B cell (primary cell): ENCODE measurements at regions not wholly inside any gene's neighbourhood (a gene's known extent, or its start where the extent isn't known, plus 50 kb on each side); places are given as distances from the start of the nearest gene placed in this dataset.

Source experiments
- ATAC-seq: fragments of 200-7000 bp; cut with Tn5 transposase; one replicate; pipeline ENCODE4 v1.10.0; 2021; ENCODE audit warnings: low read depth, mild to moderate bottlenecking, moderate number of reproducible peaks, moderate library complexity
- CTCF ChIA-PET: fragments of 350-600 bp; sonication (Branson Sonifier 250); formaldehyde crosslinking; loops from one replicate; lab custom pipeline; 2021; ENCODE audit warnings: antibody characterized with exemption, inconsistent platforms; lab: Charles Lee
- POLR2A ChIA-PET: fragments of 350-600 bp; sonication (Branson Sonifier 250); formaldehyde crosslinking; loops from one replicate; lab custom pipeline; 2021; ENCODE audit warnings: antibody characterized with exemption; lab: Charles Lee
- DNase-seq: peaks from one replicate; pipeline ENCODE4 v3.0.0; 2013
- H2AFZ ChIP-seq: 2 replicates; pipeline ENCODE4 v1.6.1; 2012; ENCODE audit warnings: mild to moderate bottlenecking, low read depth, low read length; ENCODE audit not compliant: insufficient read depth, poor library complexity, severe bottlenecking
- H3K27ac ChIP-seq, 2 donors: 1 replicate in 1 of 2; 2 replicates in 1 of 2; pipeline ENCODE4 v1.5.1; 2012 to 2013; ENCODE audit warnings: low read length in 2 of 2, mild to moderate bottlenecking in 2 of 2, moderate library complexity in 1 of 2
- H3K27me3 ChIP-seq, 4 experiments: fragments of 200-600 bp in 1 of 4; sonication (generic) in 1 of 4; replicated peaks in 1 of 4; 1 replicate in 2 of 4; 2 replicates in 2 of 4; pipeline versions ENCODE4 v1.6.1 to v1.7.0; 2013 to 2016; ENCODE audit warnings: low read length in 3 of 4, mild to moderate bottlenecking in 2 of 4, mixed read lengths in 1 of 4, moderate library complexity in 1 of 4; ENCODE audit not compliant: insufficient read depth in 4 of 4, control insufficient read depth in 3 of 4; ENCODE audit errors: control extremely low read depth in 1 of 4
- H3K36me3 ChIP-seq, 2 experiments: replicated peaks in 1 of 2; 1 replicate in 1 of 2; 2 replicates in 1 of 2; pipeline versions ENCODE4 v1.6.1 to v1.7.1; 2013; ENCODE audit warnings: low read length in 1 of 2; ENCODE audit not compliant: insufficient read depth in 2 of 2, control insufficient read depth in 1 of 2; ENCODE audit errors: control extremely low read depth in 1 of 2, extremely low read depth in 1 of 2
- H3K4me1 ChIP-seq, 2 donors: fragments of 200-600 bp in 1 of 2; sonication (generic) in 1 of 2; 1 replicate in 1 of 2; 2 replicates in 1 of 2; pipeline versions ENCODE4 v1.5.1 to v1.6.1; 2013 to 2017; ENCODE audit warnings: low read length in 2 of 2; ENCODE audit not compliant: control insufficient read depth in 2 of 2, insufficient read depth in 2 of 2
- H3K4me2 ChIP-seq: replicated peaks from 2 replicates; pipeline ENCODE3; 2012; ENCODE audit warnings: mild to moderate bottlenecking, low read depth, low read length; ENCODE audit not compliant: poor library complexity, severe bottlenecking
- H3K4me3 ChIP-seq, 5 experiments: fragments of 200-600 bp in 1 of 5; sonication (generic) in 1 of 5; 1 replicate in 3 of 5; 2 replicates in 2 of 5; pipeline versions ENCODE4 v1.5.1 to v1.7.0; 2011 to 2016; ENCODE audit warnings: low read length in 4 of 5, mild to moderate bottlenecking in 4 of 5, low read depth in 2 of 5, control low read depth in 1 of 5, moderate library complexity in 1 of 5; ENCODE audit not compliant: insufficient read depth in 1 of 5; ENCODE audit errors: control extremely low read depth in 1 of 5, extremely low read depth in 1 of 5
- H3K79me2 ChIP-seq: fragments of 200-600 bp; sonication (generic); one replicate; pipeline ENCODE4 v1.6.0; 2016; ENCODE audit warnings: low read length; ENCODE audit not compliant: control insufficient read depth, insufficient read depth
- H3K9ac ChIP-seq: fragments of 200-600 bp; sonication (generic); 2 replicates; pipeline ENCODE4 v1.6.1; 2017; ENCODE audit warnings: mild to moderate bottlenecking, low read length, moderate library complexity
- H3K9me3 ChIP-seq, 3 donors: one replicate each; pipeline versions ENCODE4 v1.6.1 to v1.7.1; 2013; ENCODE audit warnings: low read length in 2 of 3; ENCODE audit not compliant: control insufficient read depth in 2 of 3, insufficient read depth in 1 of 3; ENCODE audit errors: control extremely low read depth in 1 of 3
- H4K20me1 ChIP-seq: 2 replicates; pipeline ENCODE4 v1.6.0; 2012; ENCODE audit warnings: mild to moderate bottlenecking, low read length; ENCODE audit not compliant: insufficient read depth, control insufficient read depth, poor library complexity, severe bottlenecking
- H3K27ac Mint-ChIP-seq: one replicate; pipeline ENCODE4 v1.8.0; 2021; ENCODE audit warnings: mixed read lengths
- H3K27me3 Mint-ChIP-seq: one replicate; pipeline ENCODE4 v1.8.0; 2021; ENCODE audit warnings: mixed read lengths
- H3K4me1 Mint-ChIP-seq: one replicate; pipeline ENCODE4 v1.8.0; 2021; ENCODE audit warnings: mixed read lengths
- H3K4me3 Mint-ChIP-seq: one replicate; pipeline ENCODE4 v1.8.0; 2021; ENCODE audit warnings: mixed read lengths
- H3K9me3 Mint-ChIP-seq: one replicate; pipeline ENCODE4 v1.8.0; 2022; ENCODE audit warnings: mixed read lengths; ENCODE audit not compliant: insufficient read depth
- EZH2 ChIP-seq: IDR thresholded peaks from 2 replicates; pipeline ENCODE4 v1.6.1; 2012; ENCODE audit warnings: borderline replicate concordance, low read depth, mild to moderate bottlenecking, moderate library complexity, low read length; ENCODE audit not compliant: insufficient read depth, poor library complexity, severe bottlenecking
- WGBS: methylation state at CpG from one replicate; pipeline ENCODE4 v1.1.5; 2013; ENCODE audit warnings: missing lambda C conversion rate; ENCODE audit not compliant: insufficient coverage; 5-methylcytosine and 5-hydroxymethylcytosine counted together
- intact Hi-C: fragments of 100-400 bp; cut with micrococcal nuclease; formaldehyde crosslinking; loops from one replicate; pipeline ENCODE4 v1.10.0; 2022
- TF ChIP-seq, protein P1 (sequence below): fragments of 200-600 bp; IDR thresholded peaks from one replicate; pipeline ENCODE4 v1.8.0; 2022; ENCODE audit warnings: antibody characterized with exemption, mild to moderate bottlenecking

DNA sequence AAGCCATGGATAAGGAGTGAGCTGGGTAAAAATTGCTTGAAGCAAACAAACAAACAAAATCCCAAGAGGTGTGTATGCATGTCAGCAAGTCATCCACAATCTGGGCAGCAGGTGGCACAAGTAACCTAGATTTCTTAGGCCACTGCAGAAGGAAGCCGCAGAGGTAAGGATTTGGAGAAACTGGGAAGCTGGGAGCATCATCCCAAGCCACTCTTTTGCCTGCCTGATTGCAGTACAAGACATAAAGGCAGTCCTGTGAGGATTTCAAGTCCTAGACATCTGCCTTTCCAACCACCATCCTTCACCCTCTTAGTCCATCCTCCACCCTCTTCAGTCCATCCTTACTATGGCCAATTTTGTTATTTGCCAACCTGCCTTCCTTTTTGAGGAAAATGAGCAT, 67.2 kb upstream of the BMAL1 start:
- Histone ChIP-seq H3K79me2 (no peaks in the 10 kb centered on the region), H3K9ac (no peak overlapping the region), H3K9me3 (no peaks in the 10 kb centered on the region), H2AFZ (no peak overlapping the region), H3K27me3 (peaks cover 0 to 5% (median 0%) of the 10 kb centered on the region in 4 experiments), H3K4me3 (no peak overlapping the region), H4K20me1 (no peaks in the 10 kb centered on the region), H3K4me2 (no peak overlapping the region), H3K36me3 (no peaks in the 10 kb centered on the region), H3K4me1 (peaks cover 0 to 5% of the 10 kb centered on the region in 2 donors), H3K27ac (no peak overlapping the region)
- Mint-ChIP-seq H3K27me3 (peaks cover 26% of the 10 kb centered on the region), H3K4me3 (no peak overlapping the region), H3K9me3 (no peaks in the 10 kb centered on the region), H3K27ac (no peak overlapping the region), H3K4me1 (peaks cover 13% of the 10 kb centered on the region)
- TF ChIP-seq EZH2, result no peak
- TF ChIP-seq, protein P1, sequence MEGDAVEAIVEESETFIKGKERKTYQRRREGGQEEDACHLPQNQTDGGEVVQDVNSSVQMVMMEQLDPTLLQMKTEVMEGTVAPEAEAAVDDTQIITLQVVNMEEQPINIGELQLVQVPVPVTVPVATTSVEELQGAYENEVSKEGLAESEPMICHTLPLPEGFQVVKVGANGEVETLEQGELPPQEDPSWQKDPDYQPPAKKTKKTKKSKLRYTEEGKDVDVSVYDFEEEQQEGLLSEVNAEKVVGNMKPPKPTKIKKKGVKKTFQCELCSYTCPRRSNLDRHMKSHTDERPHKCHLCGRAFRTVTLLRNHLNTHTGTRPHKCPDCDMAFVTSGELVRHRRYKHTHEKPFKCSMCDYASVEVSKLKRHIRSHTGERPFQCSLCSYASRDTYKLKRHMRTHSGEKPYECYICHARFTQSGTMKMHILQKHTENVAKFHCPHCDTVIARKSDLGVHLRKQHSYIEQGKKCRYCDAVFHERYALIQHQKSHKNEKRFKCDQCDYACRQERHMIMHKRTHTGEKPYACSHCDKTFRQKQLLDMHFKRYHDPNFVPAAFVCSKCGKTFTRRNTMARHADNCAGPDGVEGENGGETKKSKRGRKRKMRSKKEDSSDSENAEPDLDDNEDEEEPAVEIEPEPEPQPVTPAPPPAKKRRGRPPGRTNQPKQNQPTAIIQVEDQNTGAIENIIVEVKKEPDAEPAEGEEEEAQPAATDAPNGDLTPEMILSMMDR, result peak; percentile 24
- CTCF ChIA-PET, result interaction anchor here (0.7 to 2.7 kb wide), 7 partner anchors 27 to 209 kb away, joined by 3 to 14 read pairs (median 5); no protein-coding TSS in a partner anchor
- DNase-seq (peak; percentile 30), ATAC-seq (no peak)
- POLR2A ChIA-PET, result no interaction called here
- no CpG with 5 or more reads among the region's 1 CpG for WGBS
- intact Hi-C loops, result loop anchor here (1.0 to 2.0 kb wide), 3 partner anchors 124 to 174 kb away; no protein-coding TSS in a partner anchor

DNA sequence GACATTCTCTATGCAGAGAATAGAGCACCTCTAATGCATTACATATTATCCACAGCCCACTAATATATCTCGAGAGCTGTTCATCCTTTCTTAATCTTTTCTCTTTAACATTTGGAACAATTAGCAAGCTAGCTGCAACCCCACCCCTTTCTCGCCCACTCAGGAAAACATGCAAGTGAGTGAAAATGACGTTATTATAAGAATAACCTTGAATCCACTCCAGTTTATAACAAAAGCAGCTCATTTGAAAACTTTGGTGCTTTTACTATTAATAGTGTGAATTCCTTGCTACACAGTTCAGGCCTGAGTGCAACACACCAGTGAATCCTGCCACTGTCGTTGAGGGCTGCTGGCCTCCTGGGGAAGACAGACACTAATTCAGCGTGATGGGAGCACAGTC, 63.3 kb upstream of the BMAL1 start:
- ChIA-PET POLR2A (no interaction called here), CTCF (interaction anchor here (0.6 to 1.5 kb wide), 3 partner anchors 120 to 755 kb away, joined by 3 to 4 read pairs (median 3); no protein-coding TSS in a partner anchor)
- H3K27ac ChIP-seq, result no peak overlapping the region
- no peak overlapping the region for H3K4me3 ChIP-seq
- intact Hi-C loops, result no loop called here
- H4K20me1 ChIP-seq, result no peaks in the 10 kb centered on the region
- DNase-seq, result no peak
- ATAC-seq, result no peak
- H3K9ac ChIP-seq, result no peak overlapping the region
- H3K4me1 ChIP-seq, result no peaks in the 10 kb centered on the region
- Mint-ChIP-seq H3K27ac (no peak overlapping the region), H3K4me3 (no peak overlapping the region), H3K9me3 (no peaks in the 10 kb centered on the region), H3K27me3 (peaks cover 9% of the 10 kb centered on the region), H3K4me1 (no peaks in the 10 kb centered on the region)
- no peaks in the 10 kb centered on the region for H3K79me2 ChIP-seq
- TF ChIP-seq, protein P1, result no peak
- TF ChIP-seq EZH2, result no peak
- 100% methylated on average over 2 of the region's 5 CpGs for WGBS
- no peak overlapping the region for H2AFZ ChIP-seq
- H3K27me3 ChIP-seq, result peaks cover 0 to 5% (median 0%) of the 10 kb centered on the region in 4 experiments
- H3K4me2 ChIP-seq, result no peak overlapping the region
- no peaks in the 10 kb centered on the region for H3K36me3 ChIP-seq
- no peaks in the 10 kb centered on the region for H3K9me3 ChIP-seq
